ENCODE measurements at regions not wholly inside any gene's neighbourhood (a gene's known extent, or its start where the extent isn't known, plus 50 kb on each side); places are given as distances from the start of the nearest gene placed in this dataset.

DNA sequence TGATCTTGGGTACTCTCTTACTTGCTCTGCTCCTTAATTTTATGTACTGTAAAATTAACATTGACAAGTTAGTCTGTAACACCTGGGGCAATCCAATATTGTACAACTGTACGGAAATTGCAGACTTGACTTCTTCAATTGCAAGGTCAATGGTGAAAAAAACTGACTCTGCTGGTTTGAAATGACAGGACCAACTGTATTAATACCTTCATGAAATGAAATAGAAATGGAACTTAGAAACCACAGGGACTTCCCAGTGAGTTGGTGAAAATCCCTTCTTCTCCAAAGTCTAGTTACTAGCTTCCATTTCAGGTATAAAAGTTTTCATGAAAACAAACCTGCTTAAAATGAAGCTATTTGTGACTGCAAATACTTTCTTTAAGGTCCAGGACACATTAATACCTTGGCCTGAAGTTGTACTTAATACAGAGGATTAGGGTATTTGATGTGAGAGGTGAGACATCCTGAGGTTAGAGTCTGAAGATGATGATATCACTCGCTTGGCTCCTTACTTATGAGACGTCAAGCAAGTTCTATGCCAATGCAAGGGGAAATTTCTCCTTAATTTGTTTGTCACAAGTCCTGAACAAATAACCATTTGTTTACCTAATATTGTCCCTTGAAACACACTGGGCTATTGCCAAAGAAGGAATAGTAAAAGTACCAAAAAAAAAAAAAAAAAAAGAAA lies 226.2 kb upstream of the TP63 start:
- TF ChIP-seq, protein P1, sequence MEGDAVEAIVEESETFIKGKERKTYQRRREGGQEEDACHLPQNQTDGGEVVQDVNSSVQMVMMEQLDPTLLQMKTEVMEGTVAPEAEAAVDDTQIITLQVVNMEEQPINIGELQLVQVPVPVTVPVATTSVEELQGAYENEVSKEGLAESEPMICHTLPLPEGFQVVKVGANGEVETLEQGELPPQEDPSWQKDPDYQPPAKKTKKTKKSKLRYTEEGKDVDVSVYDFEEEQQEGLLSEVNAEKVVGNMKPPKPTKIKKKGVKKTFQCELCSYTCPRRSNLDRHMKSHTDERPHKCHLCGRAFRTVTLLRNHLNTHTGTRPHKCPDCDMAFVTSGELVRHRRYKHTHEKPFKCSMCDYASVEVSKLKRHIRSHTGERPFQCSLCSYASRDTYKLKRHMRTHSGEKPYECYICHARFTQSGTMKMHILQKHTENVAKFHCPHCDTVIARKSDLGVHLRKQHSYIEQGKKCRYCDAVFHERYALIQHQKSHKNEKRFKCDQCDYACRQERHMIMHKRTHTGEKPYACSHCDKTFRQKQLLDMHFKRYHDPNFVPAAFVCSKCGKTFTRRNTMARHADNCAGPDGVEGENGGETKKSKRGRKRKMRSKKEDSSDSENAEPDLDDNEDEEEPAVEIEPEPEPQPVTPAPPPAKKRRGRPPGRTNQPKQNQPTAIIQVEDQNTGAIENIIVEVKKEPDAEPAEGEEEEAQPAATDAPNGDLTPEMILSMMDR (IDR thresholded peaks at IDR 0.05; ENCODE audit: low read depth, low read length), result no peak
- TF ChIP-seq MYC (IDR thresholded peaks at IDR 0.05; ENCODE audit: low read depth, low read length) (no peak), POLR2A (IDR thresholded peaks at IDR 0.05; ENCODE audit: extremely low read depth, insufficient read length) (no peak), MAX (IDR thresholded peaks at IDR 0.05; ENCODE audit: low read depth, low read length) (no peak)
- H3K4me3 ChIP-seq (ENCODE audit: low read depth, low read length), result no peak overlapping the region
- DNase-seq (ENCODE audit: low read depth), result no peak

- TF ChIP-seq, protein P1 (IDR thresholded peaks at IDR 0.05; ENCODE audit: low read depth, low read length), result no peak
- TF ChIP-seq POLR2A (IDR thresholded peaks at IDR 0.05; ENCODE audit: extremely low read depth, insufficient read length), result no peak
- TF ChIP-seq MAX (IDR thresholded peaks at IDR 0.05; ENCODE audit: low read depth, low read length), result no peak
- TF ChIP-seq MYC (IDR thresholded peaks at IDR 0.05; ENCODE audit: low read depth, low read length), result no peak
- H3K4me3 ChIP-seq (ENCODE audit: low read depth, low read length), result no peak overlapping the region
- no peak for DNase-seq (ENCODE audit: low read depth)
These were observed 225.0 kb upstream of the TP63 start for GRCh38 chr3:189406148-189406547.

DNA sequence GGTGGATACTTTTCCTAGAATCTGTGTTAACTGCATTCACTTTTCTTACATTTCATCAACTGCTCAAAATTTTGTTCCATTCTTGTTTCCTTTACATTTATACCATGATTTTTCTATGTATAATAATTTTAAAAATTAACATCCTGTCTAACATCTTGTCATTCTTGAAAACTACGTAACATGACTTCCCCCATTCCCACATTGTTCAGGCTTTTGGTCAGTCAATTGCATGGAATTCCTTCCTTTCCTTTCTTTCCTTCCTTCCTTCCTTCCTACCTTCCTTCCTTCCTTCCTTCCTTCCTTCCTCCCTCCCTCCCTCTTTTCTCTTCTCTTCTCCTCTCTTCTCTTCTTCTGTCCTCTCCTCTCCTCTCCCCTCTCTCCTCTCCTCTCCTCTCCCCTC lies 220.7 kb upstream of the TP63 start:
- DNase-seq (ENCODE audit: low read depth), result no peak
- TF ChIP-seq MAX (IDR thresholded peaks at IDR 0.05; ENCODE audit: low read depth, low read length), result no peak
- TF ChIP-seq MYC (IDR thresholded peaks at IDR 0.05; ENCODE audit: low read depth, low read length), result no peak
- TF ChIP-seq, protein P1 (IDR thresholded peaks at IDR 0.05; ENCODE audit: low read depth, low read length), result no peak
- no peak for TF ChIP-seq POLR2A (IDR thresholded peaks at IDR 0.05; ENCODE audit: extremely low read depth, insufficient read length)
- no peak overlapping the region for H3K4me3 ChIP-seq (ENCODE audit: low read depth, low read length)

- TF ChIP-seq MYC (IDR thresholded peaks at IDR 0.05; ENCODE audit: low read depth, low read length), result no peak
- TF ChIP-seq POLR2A (IDR thresholded peaks at IDR 0.05; ENCODE audit: extremely low read depth, insufficient read length), result no peak
- TF ChIP-seq MAX (IDR thresholded peaks at IDR 0.05; ENCODE audit: low read depth, low read length), result no peak
- no peak for DNase-seq (ENCODE audit: low read depth)
- no peak overlapping the region for H3K4me3 ChIP-seq (ENCODE audit: low read depth, low read length)
These were observed 212.2 kb upstream of the TP63 start for GRCh38 chr3:189419038-189419437.

DNA sequence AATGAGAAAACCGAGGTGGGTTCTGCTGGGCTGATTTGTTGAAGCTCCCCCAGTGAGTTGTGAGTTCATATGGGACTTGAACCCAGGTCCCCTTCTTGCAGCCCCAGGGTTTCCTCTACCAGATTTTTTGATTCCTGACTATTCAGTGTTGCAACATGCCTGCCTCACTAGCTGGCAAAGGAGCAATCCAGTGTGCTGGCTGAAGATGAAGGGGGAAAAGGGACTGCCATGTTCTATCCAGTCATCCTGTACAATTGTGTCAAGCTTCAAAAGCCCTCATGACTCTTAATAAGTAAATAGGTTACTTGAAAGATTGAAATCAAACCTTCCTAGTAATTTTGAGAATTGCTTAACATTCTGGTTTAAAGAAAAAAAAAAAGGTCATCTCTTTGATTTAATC lies 211.5 kb upstream of the TP63 start:
- no peak for DNase-seq (ENCODE audit: low read depth)
- no peak for TF ChIP-seq MYC (IDR thresholded peaks at IDR 0.05; ENCODE audit: low read depth, low read length)
- TF ChIP-seq, protein P1 (IDR thresholded peaks at IDR 0.05; ENCODE audit: low read depth, low read length), result no peak
- TF ChIP-seq MAX (IDR thresholded peaks at IDR 0.05; ENCODE audit: low read depth, low read length), result no peak
- no peak for TF ChIP-seq POLR2A (IDR thresholded peaks at IDR 0.05; ENCODE audit: extremely low read depth, insufficient read length)

DNA sequence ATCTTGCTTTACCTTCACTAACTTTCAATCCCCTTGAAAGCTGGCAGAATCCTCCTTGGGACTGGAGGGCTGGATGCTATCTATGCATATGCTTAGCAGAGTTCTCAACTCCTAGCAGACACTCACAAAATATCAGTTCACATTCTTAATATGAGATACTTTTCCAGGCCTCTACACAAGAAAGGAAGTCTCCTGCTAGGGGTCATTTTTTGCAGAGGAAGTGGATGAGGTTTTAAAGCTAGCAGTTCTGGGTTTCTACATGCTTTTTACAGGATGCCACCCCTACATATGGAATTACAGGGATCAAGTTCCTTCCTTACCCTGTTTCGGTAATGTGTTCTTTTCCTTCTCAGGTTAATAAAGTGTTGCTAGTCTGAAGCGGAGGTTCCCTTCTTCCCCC lies 206.3 kb upstream of the TP63 start:
- no peak overlapping the region for H3K4me3 ChIP-seq (ENCODE audit: low read depth, low read length)
- no peak for DNase-seq (ENCODE audit: low read depth)
- TF ChIP-seq POLR2A (IDR thresholded peaks at IDR 0.05; ENCODE audit: extremely low read depth, insufficient read length), result no peak
- TF ChIP-seq MYC (IDR thresholded peaks at IDR 0.05; ENCODE audit: low read depth, low read length), result no peak
- TF ChIP-seq, protein P1 (IDR thresholded peaks at IDR 0.05; ENCODE audit: low read depth, low read length), result no peak
- no peak for TF ChIP-seq MAX (IDR thresholded peaks at IDR 0.05; ENCODE audit: low read depth, low read length)

More for the DNA sequence above, 211.5 kb upstream of the TP63 start:
- no peak overlapping the region for H3K4me3 ChIP-seq (ENCODE audit: low read depth, low read length)

All from NB4 (cell line).